GM18502 (cell line): ENCODE measurements at regions not wholly inside any gene's neighbourhood (a gene's known extent, or its start where the extent isn't known, plus 50 kb on each side); places are given as distances from the start of the nearest gene placed in this dataset.

ENCODE experiments used
- ATAC-seq: cut with Tn5 transposase; IDR thresholded peaks from one replicate; pipeline ENCODE4 v1.9.1; 2021; ENCODE audit warnings: mild to moderate bottlenecking; ENCODE audit not compliant: unreplicated experiment, poor library complexity

DNA sequence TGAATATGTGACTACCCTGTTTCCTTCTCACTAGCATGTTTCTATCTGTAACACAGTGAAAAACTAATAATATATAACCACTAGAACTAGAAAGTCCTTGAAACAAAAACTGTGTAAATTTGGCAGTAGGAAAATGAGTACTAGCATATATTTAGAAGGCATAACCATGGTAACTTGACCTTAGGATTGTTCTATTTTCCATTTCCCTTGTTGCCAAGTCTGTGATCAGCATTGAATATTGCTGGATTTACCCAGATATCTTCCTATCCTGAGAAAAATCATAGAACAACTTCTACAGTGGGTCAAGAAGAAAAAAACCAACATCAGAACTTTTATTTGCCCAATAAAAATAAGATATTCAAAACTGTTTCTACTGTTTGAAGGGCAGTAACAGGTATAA, 563.9 kb upstream of the NRXN1 start:
- no peak for ATAC-seq

DNA sequence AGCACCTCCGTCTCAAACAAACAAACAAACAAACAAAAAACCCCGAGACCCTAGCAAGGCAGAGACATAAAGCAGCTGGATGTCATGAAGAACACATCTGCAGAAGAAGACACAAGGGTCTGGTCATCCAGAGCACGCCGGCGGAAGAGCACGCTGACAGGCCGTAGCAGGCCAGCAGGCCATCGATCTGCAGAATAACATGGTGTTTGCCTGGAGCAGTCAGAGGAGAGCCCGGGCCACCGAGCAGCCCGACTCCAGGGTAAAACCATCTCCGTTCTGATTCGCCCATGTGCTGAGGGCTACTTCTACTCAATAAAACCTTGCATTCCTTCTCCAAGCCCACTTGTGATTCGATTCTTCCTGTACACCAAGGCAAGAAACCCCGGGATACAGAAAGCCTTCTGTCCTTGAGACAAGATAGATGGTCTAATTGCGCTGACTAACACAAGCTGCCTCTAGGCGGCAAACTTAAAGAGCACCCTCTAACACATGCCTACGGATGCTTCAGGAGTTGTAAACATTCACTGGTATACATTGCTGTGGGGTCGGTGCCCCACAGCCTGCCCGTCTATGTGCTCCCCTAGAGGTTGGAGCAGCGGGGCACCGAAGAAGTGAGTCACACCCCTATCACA, 549.8 kb upstream of the NRXN1 start:
- no peak for ATAC-seq

DNA sequence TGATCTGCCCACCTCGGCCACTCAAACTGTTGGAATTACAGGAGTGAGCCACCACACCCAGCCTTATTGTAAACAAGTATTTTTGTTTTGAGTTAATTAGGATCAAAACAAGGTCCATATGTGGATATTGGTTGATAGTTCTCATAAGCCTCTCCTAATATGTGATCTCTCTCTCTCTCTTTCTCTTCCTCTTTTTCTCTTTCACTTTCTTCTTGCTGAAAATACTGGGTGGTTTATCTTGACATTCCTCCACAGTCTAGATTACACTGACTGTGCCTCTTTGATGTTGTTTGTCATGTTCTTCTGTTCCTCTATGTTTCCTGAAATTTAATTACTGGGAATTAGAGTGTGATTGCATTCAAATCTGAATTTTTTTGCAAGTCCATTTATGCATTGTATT, 547.5 kb upstream of the NRXN1 start:
- no peak for ATAC-seq

DNA sequence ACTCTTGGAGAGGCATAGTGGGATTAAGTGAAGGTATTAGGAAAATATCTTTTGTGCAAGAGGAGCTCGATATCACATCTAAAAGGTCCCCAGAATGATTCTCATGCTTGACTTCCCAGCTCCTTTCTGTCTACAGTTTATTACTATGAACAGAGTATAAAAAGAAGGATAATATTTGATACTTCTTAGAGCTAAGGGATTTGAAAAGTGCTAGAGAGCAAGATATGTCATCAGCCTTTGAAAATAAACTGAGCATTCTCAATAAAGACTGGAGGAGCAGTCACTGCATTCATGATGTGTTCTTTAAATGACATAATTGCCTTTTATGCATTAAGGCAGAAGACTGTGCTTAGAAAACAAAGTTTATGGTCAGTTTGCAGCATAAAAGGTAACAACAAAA, 543.2 kb upstream of the NRXN1 start:
- no peak for ATAC-seq

DNA sequence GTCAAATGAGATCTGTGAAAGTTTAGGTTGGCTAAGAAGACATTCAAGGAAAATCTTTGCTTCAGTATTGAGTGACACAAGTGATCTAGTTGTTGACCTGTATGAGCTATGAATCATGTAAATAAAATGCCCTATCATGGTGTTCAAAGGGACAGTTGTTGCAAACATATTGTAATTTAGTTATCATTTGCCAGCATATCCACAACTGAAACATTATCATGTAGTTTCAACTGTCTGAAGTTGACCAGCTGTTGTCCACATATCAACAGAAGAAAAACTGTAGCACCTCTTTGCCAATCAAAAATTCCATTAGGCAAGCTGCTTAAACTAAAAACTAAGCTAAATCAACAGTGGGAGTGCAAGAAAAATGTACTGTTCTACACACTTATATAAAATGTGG, 527.1 kb upstream of the NRXN1 start:
- no peak for ATAC-seq

DNA sequence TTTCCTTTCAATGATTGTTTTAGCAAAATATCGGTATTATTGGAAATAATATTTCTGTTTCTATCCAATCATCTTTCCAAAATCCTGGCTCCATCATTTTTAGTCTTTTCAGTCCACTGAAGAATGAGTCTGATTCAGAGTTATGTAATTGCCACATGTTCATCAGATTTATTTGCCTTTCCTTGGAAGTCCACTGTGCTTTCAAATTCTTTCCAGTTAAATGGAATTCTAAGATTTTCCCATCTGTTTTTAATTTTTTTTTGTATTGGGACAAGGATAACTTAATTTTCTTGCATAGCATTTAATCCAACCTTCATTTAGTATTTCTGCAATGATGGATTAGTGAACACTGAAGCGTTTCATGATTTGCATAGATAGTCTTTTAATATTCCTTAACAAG, 521.5 kb upstream of the NRXN1 start:
- ATAC-seq, result no peak

DNA sequence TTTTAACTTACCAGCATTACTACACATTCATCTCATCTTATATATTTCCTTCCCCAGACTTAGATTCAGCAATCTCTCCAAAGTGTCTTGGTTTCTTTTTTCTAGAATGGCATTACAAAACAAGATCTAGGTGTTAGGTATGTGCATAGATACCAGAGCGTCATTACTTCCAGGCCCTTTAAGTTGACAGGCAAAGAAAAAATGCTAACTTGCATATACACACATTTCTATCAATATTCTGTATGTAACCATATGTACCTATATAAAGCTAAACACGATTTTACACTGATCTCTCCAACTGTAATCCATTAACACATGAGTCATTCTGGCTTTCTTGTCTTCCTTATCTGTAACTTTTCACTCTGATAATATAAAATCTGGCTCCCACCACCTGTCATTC, 503.8 kb upstream of the NRXN1 start:
- no peak for ATAC-seq

DNA sequence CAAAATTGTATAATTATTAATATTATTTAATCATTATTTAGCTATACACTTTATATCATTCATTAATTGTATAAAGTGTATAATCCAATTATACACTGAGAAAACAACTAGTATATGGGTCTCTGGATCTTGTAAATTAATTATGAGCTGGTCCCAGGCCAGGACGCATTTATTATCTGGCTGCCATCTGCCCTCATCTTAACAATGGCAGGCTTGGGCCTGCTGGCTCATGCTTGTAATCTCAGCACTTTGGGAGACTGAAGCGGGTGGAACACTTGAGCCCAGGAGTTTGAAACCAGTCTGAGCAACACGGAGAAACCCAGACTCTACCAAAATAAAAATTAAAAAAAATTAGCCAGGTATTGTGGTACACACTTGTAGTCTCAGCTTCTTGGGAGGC, 502.2 kb upstream of the NRXN1 start:
- ATAC-seq, result no peak

DNA sequence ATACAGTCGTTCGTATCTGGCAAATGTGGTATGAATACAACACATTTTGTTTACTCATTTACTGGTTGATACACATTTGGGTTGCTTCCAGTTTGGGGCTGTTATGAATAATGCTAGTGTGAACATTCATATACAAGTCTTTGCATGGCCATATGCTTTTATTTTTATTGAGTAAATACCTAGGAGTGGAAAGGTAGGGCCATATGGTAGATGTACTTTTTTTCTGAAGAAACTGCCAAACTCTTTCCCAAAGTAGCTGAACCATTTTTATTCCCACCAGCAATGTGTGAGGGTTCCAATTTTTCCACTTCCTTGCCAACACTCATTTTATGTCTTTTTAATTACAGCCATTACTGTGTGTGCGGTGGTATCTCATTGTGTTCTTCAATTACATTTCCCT, 496.2 kb upstream of the NRXN1 start:
- no peak for ATAC-seq

DNA sequence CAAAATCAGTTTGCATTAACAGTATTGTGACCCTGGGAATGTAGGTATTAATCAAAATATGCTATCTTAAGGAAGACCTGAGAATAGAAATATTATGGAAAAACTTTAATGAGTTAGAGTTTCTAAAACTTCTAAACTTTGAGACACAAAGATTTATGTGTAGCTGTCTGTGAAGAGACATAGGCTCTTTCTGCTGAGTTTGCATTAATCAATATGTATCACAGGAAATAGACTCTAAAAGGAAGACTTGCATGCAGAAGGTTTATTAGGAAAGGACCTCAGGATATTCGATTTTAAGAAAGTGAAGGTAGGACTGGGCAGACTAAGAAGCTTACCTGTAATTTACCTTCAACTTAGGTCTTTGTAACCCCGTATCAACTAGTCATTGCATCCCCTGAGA, 494.8 kb upstream of the NRXN1 start:
- ATAC-seq, result no peak

DNA sequence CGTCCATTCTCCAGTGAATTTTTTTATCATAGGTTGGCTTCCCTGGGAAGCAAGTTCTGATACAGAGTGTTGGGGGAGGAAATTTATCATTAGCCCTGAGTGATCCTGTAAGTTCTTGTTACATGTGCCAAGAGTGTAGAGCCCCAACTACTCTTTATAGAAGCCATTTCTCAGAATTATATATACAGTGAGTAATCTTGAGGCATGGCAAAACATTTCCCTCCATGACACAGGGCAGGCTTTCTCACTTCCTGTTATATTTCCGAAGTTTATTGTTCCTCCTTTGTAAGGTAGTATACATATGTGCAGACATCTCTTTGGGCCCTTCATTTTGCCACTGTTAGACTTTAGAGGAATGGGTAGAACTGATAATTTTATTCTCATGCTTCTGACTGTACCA, 484.7 kb upstream of the NRXN1 start:
- no peak for ATAC-seq

DNA sequence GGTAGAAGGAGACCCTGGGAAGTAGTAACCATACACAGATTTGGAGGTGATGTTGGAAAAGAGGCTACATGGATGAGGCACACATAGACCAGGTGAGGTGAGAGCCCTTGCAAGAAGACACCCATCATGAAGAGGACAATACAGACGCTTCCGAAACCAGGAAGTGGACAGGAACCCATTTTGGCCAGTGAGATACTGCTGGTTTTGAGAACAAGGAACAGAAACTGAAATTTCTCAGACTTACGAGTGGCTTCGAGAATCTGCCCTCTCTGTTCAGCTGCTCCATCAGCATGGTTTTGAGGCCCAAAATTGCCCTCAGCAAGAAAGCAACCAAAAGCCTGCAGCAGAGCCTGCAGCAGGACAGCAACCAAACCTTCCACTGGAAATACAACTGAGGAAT, 479.1 kb upstream of the NRXN1 start:
- ATAC-seq, result no peak

DNA sequence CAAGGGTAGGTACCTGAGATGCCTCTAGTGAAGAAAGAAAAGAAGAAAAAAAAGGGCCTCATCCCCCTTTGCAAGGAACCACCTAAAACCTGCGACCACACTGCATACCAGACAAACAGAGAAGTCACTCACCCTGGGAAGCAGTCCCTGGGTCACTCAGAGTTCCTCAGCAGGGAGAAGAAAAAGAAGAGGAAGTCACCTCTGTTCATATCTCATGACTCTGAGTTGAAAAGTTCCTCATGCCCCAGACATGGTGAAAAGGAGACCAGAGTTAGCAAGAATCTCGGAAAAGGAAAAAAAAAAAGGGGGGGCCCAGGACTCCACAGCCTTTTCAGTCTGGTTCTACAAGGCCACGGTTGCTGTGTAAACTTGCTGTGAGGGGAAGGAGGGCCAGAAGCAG, 478.4 kb upstream of the NRXN1 start:
- ATAC-seq, result no peak

DNA sequence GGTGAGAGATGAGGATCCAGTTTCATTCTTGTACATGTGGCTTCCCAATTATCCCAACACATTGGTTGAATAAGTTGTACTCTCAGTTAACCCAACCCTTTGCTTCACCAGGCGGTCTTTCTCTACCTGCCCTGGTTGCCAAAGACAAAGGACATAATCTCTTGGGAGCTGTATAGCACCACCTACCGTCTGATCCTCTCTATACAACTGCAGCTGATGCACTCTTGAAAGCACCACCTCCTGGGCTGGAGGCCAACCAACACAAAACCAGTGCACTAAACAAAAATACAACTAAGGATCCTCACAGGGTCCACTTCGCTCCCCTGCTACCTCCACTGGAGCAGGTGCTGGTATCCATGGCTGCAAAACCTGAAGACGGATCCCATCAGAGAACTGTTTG, 473.6 kb upstream of the NRXN1 start:
- no peak for ATAC-seq

DNA sequence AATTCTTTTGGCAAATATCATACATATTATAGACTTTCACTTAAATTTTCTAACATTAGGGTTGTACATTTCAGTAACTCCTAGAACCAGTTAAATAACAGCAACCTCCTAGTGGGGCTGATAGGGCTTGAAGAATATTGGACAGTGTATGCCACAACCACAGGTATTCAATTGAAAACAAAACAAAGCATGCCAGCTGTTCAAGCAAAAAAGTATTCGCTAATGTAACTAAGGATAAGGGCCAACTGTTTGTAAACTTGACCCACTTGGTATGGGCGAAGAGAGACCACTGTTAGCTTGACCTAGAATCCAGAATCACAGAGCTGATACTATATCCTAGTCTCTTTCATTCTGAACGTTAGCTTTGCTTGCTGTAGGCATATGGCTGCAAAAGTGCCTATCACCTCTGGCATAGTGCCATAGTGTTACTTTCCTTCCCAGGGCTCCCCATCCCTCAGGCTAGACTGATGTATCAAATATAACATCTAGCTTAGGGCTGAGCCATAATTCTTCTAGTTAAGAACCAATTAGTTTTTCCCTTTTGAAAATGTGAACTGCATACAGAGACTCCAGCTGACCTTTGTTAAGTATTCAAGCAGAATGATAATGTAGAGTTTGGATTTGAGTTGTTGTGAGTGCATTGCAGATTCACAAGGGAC, 458.8 kb upstream of the NRXN1 start:
- no peak for ATAC-seq

DNA sequence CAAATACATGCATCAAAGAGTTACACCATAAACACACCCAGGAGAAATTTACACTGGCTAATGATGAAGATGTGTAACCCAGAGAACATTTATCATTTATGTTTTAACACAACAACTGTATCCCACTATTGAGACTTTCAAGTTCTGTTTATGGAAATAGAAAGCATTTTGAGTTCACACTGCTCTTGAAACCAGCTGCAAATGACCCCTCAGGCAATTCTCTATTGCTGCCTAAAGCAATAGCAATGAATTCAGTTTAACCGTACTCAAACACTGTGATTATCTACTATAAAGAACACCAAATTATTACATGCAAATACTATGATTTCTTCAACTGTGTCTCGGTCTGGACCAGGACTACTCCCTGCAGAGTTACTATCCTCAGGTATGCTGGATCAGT, 452.7 kb upstream of the NRXN1 start:
- ATAC-seq, result no peak

DNA sequence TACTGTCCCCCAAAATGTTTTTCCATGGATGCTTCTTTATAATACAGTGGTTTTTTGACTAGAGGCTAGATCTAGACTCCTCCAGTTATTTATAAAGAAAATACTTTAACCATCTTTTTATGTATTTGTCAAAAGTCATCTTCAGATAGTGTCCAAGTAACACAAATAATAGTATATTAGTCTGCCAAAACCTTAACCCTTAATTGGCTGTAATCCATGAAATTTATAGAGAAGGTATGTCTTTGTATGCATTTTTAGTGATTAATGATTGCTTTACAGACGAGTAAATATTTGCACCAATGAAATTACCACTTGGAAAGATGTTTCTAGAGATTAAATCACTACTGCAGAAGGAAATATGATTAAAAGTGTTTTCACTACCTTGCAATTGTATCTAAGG, 451.8 kb upstream of the NRXN1 start:
- no peak for ATAC-seq

DNA sequence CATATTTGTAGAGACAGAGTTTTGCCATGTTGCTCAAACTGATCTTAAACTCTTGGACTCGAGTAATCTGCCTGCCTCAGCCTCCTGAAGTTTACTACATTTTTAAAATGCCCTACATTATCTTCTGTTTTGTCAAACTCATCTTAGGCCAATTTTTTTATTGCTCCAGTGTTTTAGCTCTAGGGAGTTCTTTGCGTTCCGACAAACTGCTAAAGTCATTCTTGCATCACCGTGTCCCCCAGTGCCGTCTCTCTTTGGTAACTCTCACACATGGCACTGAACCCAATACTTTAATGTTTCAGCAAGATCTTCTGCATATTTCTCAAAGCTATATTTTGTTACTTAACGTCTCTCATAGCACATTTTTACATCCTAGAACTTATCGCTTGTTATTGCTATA, 440.9 kb upstream of the NRXN1 start:
- no peak for ATAC-seq

DNA sequence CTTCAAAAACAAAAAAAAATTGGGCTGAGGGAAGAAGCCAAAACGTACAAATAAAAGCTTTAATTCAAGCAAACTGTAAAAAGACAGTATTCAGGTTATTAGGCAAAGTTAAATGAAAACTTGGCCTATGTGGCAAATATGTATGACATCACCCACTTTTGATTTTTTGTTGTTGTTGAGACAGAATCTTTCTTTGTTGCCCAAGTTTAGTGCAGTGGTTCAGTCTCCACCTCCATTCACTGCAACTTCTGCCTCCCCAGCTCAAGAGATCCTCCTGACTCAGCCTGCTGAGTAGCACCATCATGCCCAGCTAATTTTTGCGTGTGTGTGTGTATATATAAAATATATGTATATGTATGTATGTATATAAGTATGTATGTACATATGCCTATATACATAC, 440.4 kb upstream of the NRXN1 start:
- ATAC-seq, result no peak

DNA sequence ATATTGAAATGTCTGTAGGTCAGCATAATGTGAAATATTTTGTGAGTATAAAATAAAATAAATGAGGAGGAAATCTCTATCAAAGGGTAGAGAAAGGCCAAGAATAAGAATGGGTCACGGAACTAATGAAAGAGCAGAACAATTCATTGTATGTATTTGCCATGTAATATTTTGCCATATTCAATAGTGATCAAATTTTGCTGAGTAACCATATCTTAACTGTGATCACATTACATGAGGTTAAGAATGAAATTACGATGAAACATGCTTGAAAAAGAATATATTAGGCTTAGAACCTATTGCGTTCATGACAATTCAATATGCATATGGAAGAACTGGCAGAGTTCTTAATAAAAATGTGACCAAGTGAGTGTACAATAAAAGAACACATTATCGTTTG, 437.2 kb upstream of the NRXN1 start:
- ATAC-seq, result no peak

DNA sequence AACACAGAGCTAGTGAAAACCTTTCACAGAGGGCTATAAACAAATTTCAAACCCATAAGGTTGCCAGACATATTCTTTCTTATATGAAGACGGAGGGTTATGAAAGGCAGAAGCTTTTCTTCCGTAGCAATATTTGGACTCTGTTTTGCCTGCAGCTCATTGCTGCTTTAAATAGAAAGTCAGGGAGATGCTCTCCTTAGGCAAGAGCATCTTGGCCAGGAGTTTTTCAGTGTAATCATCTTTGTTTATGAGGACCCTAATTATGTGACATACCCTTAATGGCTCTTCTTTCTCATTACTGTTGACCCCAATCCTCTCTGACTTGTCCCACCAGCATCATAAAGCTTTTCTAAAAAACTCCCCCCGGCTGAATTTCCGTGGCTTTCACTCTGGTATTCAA, 433.4 kb upstream of the NRXN1 start:
- no peak for ATAC-seq

DNA sequence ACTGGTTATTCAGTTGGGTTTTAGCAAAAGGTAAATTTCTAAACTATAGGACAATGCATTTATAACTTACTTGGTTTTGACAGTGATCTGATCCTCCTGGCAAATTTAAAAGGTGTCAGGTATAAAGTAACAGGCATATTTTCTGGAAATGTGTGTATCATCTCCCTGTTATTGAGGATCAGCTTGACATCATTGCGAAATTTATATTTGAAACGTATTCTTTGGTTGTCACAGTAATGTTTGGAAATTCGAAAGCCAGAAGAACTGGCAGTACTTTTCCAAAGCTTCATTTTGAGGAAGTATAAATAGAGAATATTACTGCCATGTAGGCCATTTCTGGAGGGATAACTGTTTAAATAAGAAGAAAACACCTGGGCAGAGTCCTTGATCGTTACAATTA, 422.2 kb upstream of the NRXN1 start:
- ATAC-seq, result no peak

DNA sequence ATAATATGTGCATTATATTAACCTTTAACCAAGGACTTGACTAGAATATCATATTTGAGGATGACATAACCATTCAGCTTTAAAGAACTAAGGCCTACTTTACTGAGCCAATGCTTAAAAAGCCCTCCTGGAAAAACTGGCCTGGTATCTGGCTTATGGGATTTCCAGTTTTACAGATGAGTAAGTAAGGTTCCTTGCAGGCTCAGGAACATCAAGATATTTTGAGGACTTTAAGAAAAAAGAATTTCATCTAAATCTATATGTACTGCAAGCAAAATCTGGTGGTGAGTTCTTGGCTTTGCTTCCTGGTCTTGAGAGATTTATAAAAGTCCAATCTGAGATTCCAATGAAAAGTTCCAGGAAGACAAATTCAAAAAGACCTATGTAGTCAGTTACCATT, 417.0 kb upstream of the NRXN1 start:
- ATAC-seq, result no peak
